ENCODE measurements at regions not wholly inside any gene's neighbourhood (a gene's known extent, or its start where the extent isn't known, plus 50 kb on each side); places are given as distances from the start of the nearest gene placed in this dataset.

DNA sequence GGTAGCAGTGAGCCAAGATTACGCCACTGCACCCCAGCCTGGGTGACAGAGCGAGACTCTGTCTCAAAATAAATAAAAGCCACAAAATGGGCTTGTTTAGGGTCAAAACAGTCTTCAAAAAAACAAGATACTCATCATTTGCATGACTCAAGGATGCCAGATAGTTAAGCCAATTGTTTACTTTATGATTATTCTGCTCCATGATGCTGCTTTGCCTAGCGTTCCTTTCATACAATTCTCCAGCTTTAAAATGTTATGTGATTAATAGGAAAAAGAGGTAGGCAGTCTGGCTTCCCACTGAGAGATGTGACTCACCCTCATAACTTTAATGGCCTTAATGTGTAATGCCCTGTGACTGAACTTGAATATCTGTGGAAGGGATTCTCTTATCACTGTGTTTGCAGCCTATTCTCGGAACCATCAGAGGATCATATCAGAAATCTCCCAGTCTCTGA lies 364.6 kb upstream of the TRPC7 start:
- no peak for TF ChIP-seq JUND (IDR thresholded peaks at IDR 0.05; ENCODE audit: low read depth)
- no peak for DNase-seq (ENCODE audit: low read depth in 1 of 2, low spot score in 1 of 2)
- in situ Hi-C loops (cut with HindIII; ENCODE audit: low pct_unique_long_range_greater_than_20kb, low sequenced_read_pairs) = no loop called here

DNA sequence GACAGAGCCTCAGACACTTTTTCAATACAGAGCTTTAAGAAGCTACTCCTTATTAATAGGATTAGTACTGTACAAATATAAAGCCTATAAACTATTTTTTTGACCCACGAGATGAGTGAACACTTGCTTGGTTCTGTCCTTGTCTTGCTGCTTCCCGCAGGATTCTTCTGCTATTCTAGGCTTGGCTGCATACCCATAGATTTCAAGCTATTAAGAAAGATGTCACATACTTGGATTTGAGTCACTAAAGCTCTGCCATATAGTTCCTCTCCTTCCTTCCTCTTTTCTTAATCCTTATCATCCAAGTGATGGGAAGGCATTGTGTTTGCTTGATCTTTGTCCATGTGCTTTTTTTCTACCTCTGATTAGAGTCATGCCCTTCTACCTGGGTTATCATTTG lies 361.2 kb upstream of the TRPC7 start:
- TF ChIP-seq JUND (IDR thresholded peaks at IDR 0.05; ENCODE audit: low read depth) = no peak
- in situ Hi-C loops (cut with HindIII; ENCODE audit: low pct_unique_long_range_greater_than_20kb, low sequenced_read_pairs) = no loop called here
- DNase-seq (ENCODE audit: low read depth in 1 of 2, low spot score in 1 of 2) = no peak

DNA sequence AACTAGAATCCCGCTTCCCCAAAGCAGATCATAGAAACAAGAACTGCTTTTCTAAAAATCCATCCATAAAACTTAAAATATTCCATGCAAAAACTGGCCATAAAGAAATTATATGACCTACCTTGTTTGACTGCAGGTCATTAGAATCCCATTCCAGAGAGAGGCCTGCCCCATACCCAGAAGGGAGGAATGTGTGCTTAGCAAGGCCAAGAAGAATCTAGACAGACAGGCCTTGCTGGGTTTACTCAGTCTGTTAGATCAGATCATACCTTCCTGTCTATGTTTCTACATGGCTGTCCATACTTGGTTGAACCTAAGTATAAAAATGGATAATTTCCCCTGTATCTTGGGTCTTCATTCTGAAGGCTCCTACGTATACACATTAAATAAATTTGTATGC lies 358.8 kb upstream of the TRPC7 start:
- in situ Hi-C loops (cut with HindIII; ENCODE audit: low pct_unique_long_range_greater_than_20kb, low sequenced_read_pairs) = no loop called here
- DNase-seq (ENCODE audit: low read depth in 1 of 2, low spot score in 1 of 2) = peak; percentile 38 to 96

DNA sequence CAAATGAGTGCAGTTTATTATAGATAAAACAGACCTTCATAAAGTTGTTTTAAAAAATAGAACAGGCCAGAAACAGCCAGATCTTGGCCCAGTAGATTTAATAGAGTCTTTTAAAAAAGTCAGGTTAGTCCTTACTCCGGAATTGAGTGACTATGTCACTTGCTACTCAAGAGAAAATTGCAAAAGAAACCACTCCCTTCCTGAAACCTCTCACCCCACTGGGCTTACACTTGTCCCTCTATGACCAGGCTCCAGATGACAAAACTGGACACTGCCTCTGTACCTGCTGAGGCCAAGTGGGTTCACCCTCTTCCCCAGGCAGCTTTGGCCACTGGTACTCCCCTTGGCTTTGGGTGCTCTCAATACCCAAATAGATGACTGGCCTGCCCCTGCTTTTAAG lies 357.2 kb upstream of the TRPC7 start:
- TF ChIP-seq JUND (IDR thresholded peaks at IDR 0.05; ENCODE audit: low read depth) = no peak
- in situ Hi-C loops (cut with HindIII; ENCODE audit: low pct_unique_long_range_greater_than_20kb, low sequenced_read_pairs) = no loop called here
- no peak for DNase-seq (ENCODE audit: low read depth in 1 of 2, low spot score in 1 of 2)

More for the DNA sequence above, 358.8 kb upstream of the TRPC7 start:
- peak; percentile 86 for TF ChIP-seq JUND (IDR thresholded peaks at IDR 0.05; ENCODE audit: low read depth)

DNA sequence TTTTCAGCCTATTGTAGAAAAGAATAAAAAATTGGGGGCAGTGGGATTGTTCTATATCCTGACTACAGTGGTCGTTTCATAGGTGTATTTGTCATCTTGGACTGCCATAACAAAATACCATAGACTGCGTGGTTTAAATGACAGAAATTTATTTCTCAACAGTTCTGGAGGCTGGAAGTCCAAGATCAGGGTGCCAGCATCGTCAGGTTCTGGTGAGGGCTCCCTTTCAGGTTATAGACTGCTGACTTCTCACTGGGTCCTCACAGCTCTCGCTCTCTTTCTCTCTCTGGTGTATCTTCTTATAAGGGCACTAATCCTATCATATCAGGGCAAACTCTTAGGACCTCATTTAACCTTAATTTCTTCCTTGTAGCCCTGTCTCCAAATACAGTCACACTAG lies 356.7 kb upstream of the TRPC7 start:
- in situ Hi-C loops (cut with HindIII; ENCODE audit: low pct_unique_long_range_greater_than_20kb, low sequenced_read_pairs) = no loop called here
- no peak for DNase-seq (ENCODE audit: low read depth in 1 of 2, low spot score in 1 of 2)
- TF ChIP-seq JUND (IDR thresholded peaks at IDR 0.05; ENCODE audit: low read depth) = no peak

DNA sequence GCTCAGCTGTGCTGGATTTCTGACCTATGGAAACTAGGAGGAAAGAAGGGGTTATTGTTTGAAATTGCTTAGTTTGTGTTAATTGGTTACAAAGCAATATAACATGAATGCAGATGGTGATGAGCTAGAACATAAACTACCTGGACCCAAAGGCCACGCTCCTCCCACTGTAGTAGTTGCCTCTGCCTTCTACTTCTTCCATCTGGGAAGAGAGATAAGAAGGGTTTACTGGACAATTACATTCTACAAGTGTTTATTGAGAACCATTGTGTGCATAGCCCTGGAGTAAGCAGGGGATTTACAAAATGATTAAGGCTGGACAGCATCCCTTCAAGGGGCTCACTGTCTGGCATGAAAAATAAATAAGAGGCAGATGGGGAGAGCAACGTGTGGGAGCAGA lies 355.3 kb upstream of the TRPC7 start:
- no peak for DNase-seq (ENCODE audit: low read depth in 1 of 2, low spot score in 1 of 2)
- no peak for TF ChIP-seq JUND (IDR thresholded peaks at IDR 0.05; ENCODE audit: low read depth)
- in situ Hi-C loops (cut with HindIII; ENCODE audit: low pct_unique_long_range_greater_than_20kb, low sequenced_read_pairs) = no loop called here

DNA sequence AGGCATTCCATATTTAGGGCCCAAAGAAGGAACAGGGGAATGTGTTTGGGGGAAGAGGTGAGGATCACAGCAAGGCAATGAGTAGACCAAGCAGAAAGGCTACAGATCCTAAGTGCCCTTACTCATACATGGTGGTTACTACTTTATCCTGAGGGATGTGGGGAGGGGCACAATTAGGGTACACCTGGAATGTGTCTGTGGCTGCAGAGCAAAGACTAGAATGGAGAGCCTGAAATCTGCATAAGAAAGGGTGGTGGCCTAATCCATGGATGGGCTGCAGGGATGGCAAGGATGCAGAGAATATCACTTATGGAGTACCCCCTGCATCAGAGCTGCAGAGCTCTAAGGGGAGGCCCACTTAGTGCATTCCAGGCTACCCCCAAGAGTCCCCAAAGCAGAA lies 352.6 kb upstream of the TRPC7 start:
- no peak for TF ChIP-seq JUND (IDR thresholded peaks at IDR 0.05; ENCODE audit: low read depth)
- in situ Hi-C loops (cut with HindIII; ENCODE audit: low pct_unique_long_range_greater_than_20kb, low sequenced_read_pairs) = no loop called here
- DNase-seq (ENCODE audit: low read depth in 1 of 2, low spot score in 1 of 2) = no peak

DNA sequence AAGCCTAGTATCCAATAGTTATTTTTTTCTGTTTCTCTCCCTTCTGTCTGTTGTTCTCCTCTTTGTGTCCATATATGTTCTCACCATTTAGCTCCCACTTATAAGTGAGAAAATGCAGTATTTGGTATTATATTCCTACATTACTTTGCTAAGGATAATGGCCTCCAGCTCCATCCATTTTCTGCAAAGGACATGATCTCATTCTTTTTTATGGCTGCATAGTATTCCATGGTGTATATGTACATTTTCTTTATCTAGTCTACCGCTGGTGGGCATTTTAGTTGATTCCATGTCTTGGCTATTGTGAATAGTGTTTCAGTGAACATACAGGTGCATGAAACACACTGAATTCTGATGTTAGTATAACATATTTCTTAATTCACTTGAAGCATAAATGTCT lies 348.9 kb upstream of the TRPC7 start:
- no peak for TF ChIP-seq JUND (IDR thresholded peaks at IDR 0.05; ENCODE audit: low read depth)
- no peak for DNase-seq (ENCODE audit: low read depth in 1 of 2, low spot score in 1 of 2)
- in situ Hi-C loops (cut with HindIII; ENCODE audit: low pct_unique_long_range_greater_than_20kb, low sequenced_read_pairs) = no loop called here

DNA sequence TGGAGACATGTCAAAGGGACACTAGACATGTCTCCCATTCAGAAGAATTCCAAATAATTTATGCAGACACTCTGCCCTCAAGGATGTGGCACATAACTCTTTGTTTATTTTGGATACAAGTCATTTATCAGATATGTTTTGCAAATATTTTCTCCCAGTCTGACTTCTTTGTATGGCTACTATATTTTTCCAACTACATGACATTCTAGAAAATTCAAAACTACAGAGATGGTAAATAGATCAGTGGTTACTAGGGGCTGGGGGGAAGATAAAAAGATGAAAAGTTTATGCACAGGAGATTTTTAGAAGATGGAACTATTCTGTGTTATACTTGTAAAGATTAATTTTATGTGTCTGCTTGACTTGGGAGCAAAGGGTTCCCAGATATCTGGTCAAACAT lies 347.3 kb upstream of the TRPC7 start:
- in situ Hi-C loops (cut with HindIII; ENCODE audit: low pct_unique_long_range_greater_than_20kb, low sequenced_read_pairs) = no loop called here
- peak; percentile 95 for TF ChIP-seq JUND (IDR thresholded peaks at IDR 0.05; ENCODE audit: low read depth)
- DNase-seq (ENCODE audit: low read depth in 1 of 2, low spot score in 1 of 2) = peak in 1 of 2 experiments; percentile 82

DNA sequence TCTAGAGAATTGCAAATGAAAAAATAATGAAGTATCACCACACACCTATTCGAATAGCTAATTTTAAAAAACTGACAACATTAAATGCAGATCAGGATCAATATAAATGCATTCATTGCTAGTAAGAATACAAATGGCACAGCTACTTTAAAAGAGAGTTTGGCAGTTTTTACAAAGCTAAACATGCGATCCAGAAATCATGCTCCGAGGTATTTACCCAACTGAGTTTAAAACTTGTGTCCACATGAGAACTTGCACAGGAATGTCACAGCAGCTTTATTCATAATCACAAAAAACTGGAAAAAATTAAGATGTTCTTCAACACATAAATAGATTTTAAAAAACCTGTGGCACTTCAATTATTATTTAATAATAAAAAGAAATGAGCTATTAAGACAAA lies 345.5 kb upstream of the TRPC7 start:
- peak; percentile 59; the same call in 1 of the 2 replicates for TF ChIP-seq JUND (IDR thresholded peaks at IDR 0.05; ENCODE audit: low read depth)
- peak in 1 of 2 experiments; percentile 61 for DNase-seq (ENCODE audit: low read depth in 1 of 2, low spot score in 1 of 2)
- in situ Hi-C loops (cut with HindIII; ENCODE audit: low pct_unique_long_range_greater_than_20kb, low sequenced_read_pairs) = no loop called here

DNA sequence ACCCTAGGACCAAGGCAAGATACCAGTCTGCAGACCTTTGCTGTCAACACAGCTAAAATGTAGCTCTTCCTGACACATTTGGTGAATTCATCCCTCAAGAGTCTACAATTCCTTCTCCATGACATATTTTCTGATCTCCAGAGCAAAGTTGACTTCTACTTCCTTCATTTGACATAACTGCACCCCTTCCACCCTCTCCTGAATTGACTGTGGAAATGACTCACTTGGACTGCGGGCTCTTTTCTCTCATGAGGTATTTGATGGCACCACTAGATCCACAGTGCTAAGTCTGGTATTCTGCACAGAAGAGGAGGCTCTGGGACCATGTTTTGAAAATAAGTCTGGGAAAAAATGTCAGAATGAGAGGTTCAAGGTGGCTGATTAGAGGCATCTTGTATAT lies 338.4 kb upstream of the TRPC7 start:
- no peak for TF ChIP-seq JUND (IDR thresholded peaks at IDR 0.05; ENCODE audit: low read depth)
- DNase-seq (ENCODE audit: low read depth in 1 of 2, low spot score in 1 of 2) = no peak
- in situ Hi-C loops (cut with HindIII; ENCODE audit: low pct_unique_long_range_greater_than_20kb, low sequenced_read_pairs) = no loop called here

DNA sequence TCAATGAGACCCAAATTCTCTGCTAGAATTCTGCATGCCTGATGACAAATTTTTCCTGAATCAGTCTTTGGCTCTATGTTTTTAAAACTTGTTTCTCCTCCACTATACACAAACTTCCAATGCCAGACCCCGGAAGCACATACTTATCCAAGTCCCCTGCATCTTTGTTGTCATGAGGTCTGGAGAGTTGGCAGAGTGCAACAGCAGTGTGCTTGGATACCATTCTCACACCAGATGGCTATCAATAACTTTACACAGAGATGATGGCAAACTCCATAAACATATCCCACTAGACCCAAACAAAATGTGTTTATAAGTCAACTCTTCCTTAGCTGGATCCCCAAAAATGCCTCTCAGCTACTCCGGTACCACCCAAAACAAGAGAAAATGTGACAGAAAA lies 337.7 kb upstream of the TRPC7 start:
- DNase-seq (ENCODE audit: low read depth in 1 of 2, low spot score in 1 of 2) = no peak
- in situ Hi-C loops (cut with HindIII; ENCODE audit: low pct_unique_long_range_greater_than_20kb, low sequenced_read_pairs) = no loop called here
- TF ChIP-seq JUND (IDR thresholded peaks at IDR 0.05; ENCODE audit: low read depth) = no peak

DNA sequence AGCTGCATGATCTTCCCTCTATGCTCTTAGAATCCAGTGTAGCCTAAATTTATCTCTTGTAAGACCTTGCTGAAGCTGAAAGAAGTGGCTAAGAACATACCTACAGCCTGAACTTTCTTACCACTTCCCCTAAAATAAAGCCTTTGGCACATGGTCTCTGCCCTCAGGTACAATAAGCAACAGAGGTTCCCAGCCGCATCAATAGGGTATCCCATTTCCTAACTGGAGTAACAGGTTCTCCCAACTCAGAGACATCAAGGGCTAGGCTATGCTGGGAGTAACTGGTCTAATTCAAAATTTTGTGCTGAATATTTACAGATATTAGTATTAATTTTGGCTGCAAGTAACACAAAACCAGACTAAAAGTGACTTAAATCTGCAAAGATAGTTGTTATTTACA lies 335.8 kb upstream of the TRPC7 start:
- in situ Hi-C loops (cut with HindIII; ENCODE audit: low pct_unique_long_range_greater_than_20kb, low sequenced_read_pairs) = no loop called here
- DNase-seq (ENCODE audit: low read depth in 1 of 2, low spot score in 1 of 2) = peak in 1 of 2 experiments; percentile 55
- TF ChIP-seq JUND (IDR thresholded peaks at IDR 0.05; ENCODE audit: low read depth) = no peak

DNA sequence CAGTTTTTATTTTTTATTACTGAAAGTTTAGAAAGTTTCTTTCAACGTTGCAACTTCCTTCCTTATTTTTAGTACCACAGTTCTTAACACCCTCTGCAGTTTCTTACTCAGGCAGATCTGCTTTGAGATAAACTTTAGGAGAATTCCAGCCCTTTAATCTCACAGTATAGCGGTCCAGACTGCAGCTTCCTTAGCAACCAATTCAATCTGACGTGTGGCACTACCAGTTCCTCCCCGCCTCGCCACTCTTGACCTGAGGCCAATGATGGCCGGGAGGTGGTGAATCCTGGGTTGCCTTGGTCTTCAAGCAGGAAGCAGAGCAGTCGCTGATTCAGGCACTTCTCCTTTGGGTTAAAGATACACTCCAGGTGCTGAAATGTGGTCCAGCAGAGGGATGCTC lies 334.3 kb upstream of the TRPC7 start:
- no peak for DNase-seq (ENCODE audit: low read depth in 1 of 2, low spot score in 1 of 2)
- in situ Hi-C loops (cut with HindIII; ENCODE audit: low pct_unique_long_range_greater_than_20kb, low sequenced_read_pairs) = no loop called here
- TF ChIP-seq JUND (IDR thresholded peaks at IDR 0.05; ENCODE audit: low read depth) = no peak

Data from T47D (cell line).